Neural cell (in vitro differentiated cells): ENCODE measurements at regions not wholly inside any gene's neighbourhood (a gene's known extent, or its start where the extent isn't known, plus 50 kb on each side); places are given as distances from the start of the nearest gene placed in this dataset.

Experiments used
- H2AFZ ChIP-seq: fragments of 200-600, 300-800 bp; sonication (generic), shearing (Covaris generic); 2 replicates; pipeline ENCODE4 v1.6.0; 2014; ENCODE audit warnings: low read depth, mild to moderate bottlenecking, antibody characterized with exemption, low read length, moderate library complexity
- H3F3A ChIP-seq: fragments of 200-600 bp; shearing (Covaris generic); 2 replicates; pipeline ENCODE4 v1.6.1; 2016; ENCODE audit warnings: mild to moderate bottlenecking, moderate library complexity, mixed read lengths, antibody characterized with exemption, low read length; ENCODE audit not compliant: insufficient read depth, poor library complexity, severe bottlenecking
- H3K27ac ChIP-seq: fragments of 200-600, 300-800 bp; sonication (generic), shearing (Covaris generic); 2 replicates; pipeline ENCODE4 v1.5.1; 2014; ENCODE audit warnings: mild to moderate bottlenecking, low read length, moderate library complexity
- H3K27me3 ChIP-seq: fragments of 300-800, 200-600 bp; sonication (generic), shearing (Covaris generic); 2 replicates; pipeline ENCODE4 v1.6.0; 2014; ENCODE audit warnings: mild to moderate bottlenecking, low read depth, low read length, moderate library complexity; ENCODE audit not compliant: insufficient read depth
- H3K36me3 ChIP-seq: fragments of 300-800, 200-600 bp; sonication (generic), shearing (Covaris generic); 2 replicates; pipeline ENCODE4 v1.5.1; 2014; ENCODE audit warnings: mild to moderate bottlenecking, antibody characterized with exemption, low read length, moderate library complexity; ENCODE audit not compliant: insufficient read depth
- H3K4me2 ChIP-seq: fragments of 300-800, 200-600 bp; sonication (generic), shearing (Covaris generic); 2 replicates; pipeline ENCODE4 v1.6.0; 2014; ENCODE audit warnings: mild to moderate bottlenecking, low read length
- H3K4me3 ChIP-seq: fragments of 300-800, 200-600 bp; sonication (generic), shearing (Covaris generic); 2 replicates; pipeline ENCODE4 v1.5.1; 2014; ENCODE audit warnings: mild to moderate bottlenecking, low read length, moderate library complexity
- H3K79me2 ChIP-seq: fragments of 200-600 bp; shearing (Covaris generic); replicated peaks from 2 replicates; pipeline ENCODE4 v1.6.0; 2014; ENCODE audit warnings: mild to moderate bottlenecking, low read length, moderate library complexity; ENCODE audit not compliant: insufficient read depth
- H3K9ac ChIP-seq: fragments of 300-800, 200-600 bp; sonication (generic), shearing (Covaris generic); 2 replicates; pipeline ENCODE4 v1.6.1; 2016; ENCODE audit warnings: mild to moderate bottlenecking, low read length, mixed read lengths
- H3K9me2 ChIP-seq: fragments of 200-600 bp; shearing (Covaris generic); 2 replicates; pipeline ENCODE4 v1.6.1; 2016; ENCODE audit warnings: mild to moderate bottlenecking, low read length, mixed read lengths; ENCODE audit not compliant: insufficient read depth
- H3K9me3 ChIP-seq: fragments of 200-600, 300-800 bp; sonication (generic), shearing (Covaris generic); 2 replicates; pipeline ENCODE4 v1.6.1; 2016; ENCODE audit warnings: mild to moderate bottlenecking, mixed run types, low read length, moderate library complexity, mixed read lengths
- H4K20me1 ChIP-seq: fragments of 200-600 bp; shearing (Covaris generic); 2 replicates; pipeline ENCODE4 v1.6.1; 2016; ENCODE audit warnings: mild to moderate bottlenecking, mixed run types; ENCODE audit not compliant: insufficient read depth
- EP300 ChIP-seq: fragments of 450-650 bp; conservative IDR thresholded peaks from 2 replicates; pipeline ENCODE4 v1.6.1; 2014; ENCODE audit warnings: antibody characterized with exemption, mild to moderate bottlenecking, moderate library complexity; ENCODE audit not compliant: poor library complexity, severe bottlenecking
- EZH2 ChIP-seq: fragments of 200-600, 300-800 bp; shearing (Covaris generic), sonication (generic); IDR thresholded peaks from 2 replicates; pipeline ENCODE4 v1.6.1; 2014; ENCODE audit warnings: antibody characterized with exemption, low read length, borderline replicate concordance, mild to moderate bottlenecking; ENCODE audit not compliant: insufficient read depth, poor library complexity, severe bottlenecking
- MXI1 ChIP-seq: fragments of 450-650 bp; conservative IDR thresholded peaks from 2 replicates; pipeline ENCODE4 v1.6.1; 2014; ENCODE audit warnings: antibody characterized with exemption, mild to moderate bottlenecking; ENCODE audit not compliant: poor library complexity, severe bottlenecking
- POLR2AphosphoS5 ChIP-seq: IDR thresholded peaks from 2 replicates; pipeline ENCODE4 v1.6.1; 2012
- RAD21 ChIP-seq: fragments of 450-650 bp; conservative IDR thresholded peaks from 2 replicates; pipeline ENCODE4 v1.6.1; 2014; ENCODE audit warnings: antibody characterized with exemption, mild to moderate bottlenecking, moderate library complexity
- SMC3 ChIP-seq: fragments of 450-650 bp; conservative IDR thresholded peaks from 2 replicates; pipeline ENCODE4 v1.6.1; 2014; ENCODE audit warnings: antibody characterized with exemption, mild to moderate bottlenecking, moderate library complexity; ENCODE audit not compliant: poor library complexity
- TAF1 ChIP-seq: IDR thresholded peaks from 2 replicates; pipeline ENCODE4 v1.6.1; 2012; ENCODE audit warnings: low read depth
- TF ChIP-seq, protein P1 (sequence below): fragments of 450-650 bp; IDR thresholded peaks from 2 replicates; pipeline ENCODE4 v1.5.1; 2014; ENCODE audit warnings: antibody characterized with exemption, mild to moderate bottlenecking, moderate library complexity; ENCODE audit not compliant: poor library complexity, severe bottlenecking
- TF ChIP-seq, protein P2 (sequence below): IDR thresholded peaks from 2 replicates; pipeline ENCODE4 v1.6.1; 2012; ENCODE audit warnings: borderline replicate concordance

DNA sequence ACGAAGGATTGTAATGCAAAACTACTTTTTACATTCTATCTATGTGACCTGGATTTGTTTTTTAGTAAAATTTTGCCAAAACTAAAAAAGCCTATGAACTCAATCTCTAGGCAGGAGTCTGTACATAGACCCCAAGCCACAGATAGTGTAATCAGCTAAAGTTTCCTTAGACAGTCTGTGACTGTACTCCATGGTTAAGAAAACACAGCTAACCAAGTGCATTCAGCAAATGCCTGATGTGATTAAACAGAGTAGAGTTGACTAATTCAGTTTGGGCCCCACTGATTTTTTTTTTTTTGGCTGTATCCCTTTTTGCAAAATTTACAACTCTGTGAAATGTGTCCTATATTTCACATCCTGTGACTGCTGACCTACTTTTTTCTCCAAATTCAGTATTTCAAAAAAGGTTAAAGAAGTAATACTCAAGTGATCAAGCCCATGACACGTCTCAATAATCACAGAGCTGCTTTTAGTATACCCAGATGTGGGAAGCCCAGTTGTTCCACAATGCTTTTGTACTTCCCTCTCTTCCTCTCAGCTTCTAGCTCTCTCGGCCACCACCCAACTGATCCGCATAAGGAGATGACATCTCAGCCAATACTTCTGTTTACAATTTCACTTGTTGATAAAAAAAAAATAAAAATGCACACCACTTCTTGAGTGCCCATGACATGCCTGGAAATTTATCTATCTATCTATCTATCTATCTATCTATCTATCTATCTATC, 108.8 kb upstream of the TBX18 start:
- Histone ChIP-seq H4K20me1 (no peaks in the 10 kb centered on the region), H3K36me3 (no peaks in the 10 kb centered on the region), H3K9me3 (no peaks in the 10 kb centered on the region), H3K27me3 (no peaks in the 10 kb centered on the region), H3K9me2 (no peaks in the 10 kb centered on the region), H2AFZ (no peak overlapping the region), H3K79me2 (no peaks in the 10 kb centered on the region), H3K9ac (no peak overlapping the region), H3F3A (no peaks in the 10 kb centered on the region), H3K27ac (no peak overlapping the region), H3K4me2 (no peak overlapping the region), H3K4me3 (no peak overlapping the region)
- TF ChIP-seq, protein P1, sequence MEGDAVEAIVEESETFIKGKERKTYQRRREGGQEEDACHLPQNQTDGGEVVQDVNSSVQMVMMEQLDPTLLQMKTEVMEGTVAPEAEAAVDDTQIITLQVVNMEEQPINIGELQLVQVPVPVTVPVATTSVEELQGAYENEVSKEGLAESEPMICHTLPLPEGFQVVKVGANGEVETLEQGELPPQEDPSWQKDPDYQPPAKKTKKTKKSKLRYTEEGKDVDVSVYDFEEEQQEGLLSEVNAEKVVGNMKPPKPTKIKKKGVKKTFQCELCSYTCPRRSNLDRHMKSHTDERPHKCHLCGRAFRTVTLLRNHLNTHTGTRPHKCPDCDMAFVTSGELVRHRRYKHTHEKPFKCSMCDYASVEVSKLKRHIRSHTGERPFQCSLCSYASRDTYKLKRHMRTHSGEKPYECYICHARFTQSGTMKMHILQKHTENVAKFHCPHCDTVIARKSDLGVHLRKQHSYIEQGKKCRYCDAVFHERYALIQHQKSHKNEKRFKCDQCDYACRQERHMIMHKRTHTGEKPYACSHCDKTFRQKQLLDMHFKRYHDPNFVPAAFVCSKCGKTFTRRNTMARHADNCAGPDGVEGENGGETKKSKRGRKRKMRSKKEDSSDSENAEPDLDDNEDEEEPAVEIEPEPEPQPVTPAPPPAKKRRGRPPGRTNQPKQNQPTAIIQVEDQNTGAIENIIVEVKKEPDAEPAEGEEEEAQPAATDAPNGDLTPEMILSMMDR, result no peak
- no peak for TF ChIP-seq MXI1
- TF ChIP-seq RAD21, result no peak
- no peak for TF ChIP-seq TAF1
- TF ChIP-seq SMC3, result no peak
- TF ChIP-seq EP300, result no peak
- no peak for TF ChIP-seq POLR2AphosphoS5
- TF ChIP-seq EZH2, result no peak

DNA sequence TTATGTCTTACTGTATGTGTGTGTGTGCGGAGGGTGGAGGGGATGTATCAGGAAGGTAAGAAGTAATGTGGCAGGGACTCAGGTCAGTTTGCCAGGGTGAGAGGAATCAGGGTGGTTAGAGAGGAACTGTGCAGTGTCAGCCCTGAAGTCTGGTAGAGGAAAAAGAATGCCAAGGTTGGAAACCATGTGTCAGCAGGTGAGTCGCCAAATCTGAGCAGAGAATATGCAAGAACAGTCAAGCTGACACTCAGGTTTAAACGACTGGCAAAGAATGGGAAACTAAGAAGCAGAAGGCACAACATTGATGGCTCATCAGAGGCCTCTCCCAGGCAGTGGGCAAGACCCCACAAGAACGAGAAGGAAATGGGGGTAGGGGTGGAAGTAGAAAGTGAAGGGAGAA, 107.5 kb upstream of the TBX18 start:
- H2AFZ ChIP-seq, result no peak overlapping the region
- H3K9ac ChIP-seq, result no peak overlapping the region
- H3K27ac ChIP-seq, result no peak overlapping the region
- H3K4me2 ChIP-seq, result no peak overlapping the region
- TF ChIP-seq SMC3 (no peak), EP300 (no peak), EZH2 (no peak), POLR2AphosphoS5 (no peak), MXI1 (no peak), TAF1 (no peak)
- TF ChIP-seq, protein P2, sequence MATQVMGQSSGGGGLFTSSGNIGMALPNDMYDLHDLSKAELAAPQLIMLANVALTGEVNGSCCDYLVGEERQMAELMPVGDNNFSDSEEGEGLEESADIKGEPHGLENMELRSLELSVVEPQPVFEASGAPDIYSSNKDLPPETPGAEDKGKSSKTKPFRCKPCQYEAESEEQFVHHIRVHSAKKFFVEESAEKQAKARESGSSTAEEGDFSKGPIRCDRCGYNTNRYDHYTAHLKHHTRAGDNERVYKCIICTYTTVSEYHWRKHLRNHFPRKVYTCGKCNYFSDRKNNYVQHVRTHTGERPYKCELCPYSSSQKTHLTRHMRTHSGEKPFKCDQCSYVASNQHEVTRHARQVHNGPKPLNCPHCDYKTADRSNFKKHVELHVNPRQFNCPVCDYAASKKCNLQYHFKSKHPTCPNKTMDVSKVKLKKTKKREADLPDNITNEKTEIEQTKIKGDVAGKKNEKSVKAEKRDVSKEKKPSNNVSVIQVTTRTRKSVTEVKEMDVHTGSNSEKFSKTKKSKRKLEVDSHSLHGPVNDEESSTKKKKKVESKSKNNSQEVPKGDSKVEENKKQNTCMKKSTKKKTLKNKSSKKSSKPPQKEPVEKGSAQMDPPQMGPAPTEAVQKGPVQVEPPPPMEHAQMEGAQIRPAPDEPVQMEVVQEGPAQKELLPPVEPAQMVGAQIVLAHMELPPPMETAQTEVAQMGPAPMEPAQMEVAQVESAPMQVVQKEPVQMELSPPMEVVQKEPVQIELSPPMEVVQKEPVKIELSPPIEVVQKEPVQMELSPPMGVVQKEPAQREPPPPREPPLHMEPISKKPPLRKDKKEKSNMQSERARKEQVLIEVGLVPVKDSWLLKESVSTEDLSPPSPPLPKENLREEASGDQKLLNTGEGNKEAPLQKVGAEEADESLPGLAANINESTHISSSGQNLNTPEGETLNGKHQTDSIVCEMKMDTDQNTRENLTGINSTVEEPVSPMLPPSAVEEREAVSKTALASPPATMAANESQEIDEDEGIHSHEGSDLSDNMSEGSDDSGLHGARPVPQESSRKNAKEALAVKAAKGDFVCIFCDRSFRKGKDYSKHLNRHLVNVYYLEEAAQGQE, result no peak
- no peaks in the 10 kb centered on the region for H3K27me3 ChIP-seq
- no peaks in the 10 kb centered on the region for H3K9me2 ChIP-seq
- no peaks in the 10 kb centered on the region for H4K20me1 ChIP-seq
- no peak overlapping the region for H3K4me3 ChIP-seq
- H3K79me2 ChIP-seq, result no peaks in the 10 kb centered on the region
- H3K9me3 ChIP-seq, result no peaks in the 10 kb centered on the region
- no peaks in the 10 kb centered on the region for H3F3A ChIP-seq
- H3K36me3 ChIP-seq, result no peaks in the 10 kb centered on the region
